Pulmonary artery endothelial cell (primary cell): ENCODE measurements at regions not wholly inside any gene's neighbourhood (a gene's known extent, or its start where the extent isn't known, plus 50 kb on each side); places are given as distances from the start of the nearest gene placed in this dataset.
"Not testable (repeated sequence)": the region's sequence is repeated elsewhere in the genome, so short reads cannot be mapped to it uniquely, and the experiment has no call there.

ENCODE experiments used
- DNase-seq: peaks from one replicate; pipeline ENCODE4 v3.0.0-alpha.2; 2011; ENCODE audit warnings: low read depth, low spot score

DNA sequence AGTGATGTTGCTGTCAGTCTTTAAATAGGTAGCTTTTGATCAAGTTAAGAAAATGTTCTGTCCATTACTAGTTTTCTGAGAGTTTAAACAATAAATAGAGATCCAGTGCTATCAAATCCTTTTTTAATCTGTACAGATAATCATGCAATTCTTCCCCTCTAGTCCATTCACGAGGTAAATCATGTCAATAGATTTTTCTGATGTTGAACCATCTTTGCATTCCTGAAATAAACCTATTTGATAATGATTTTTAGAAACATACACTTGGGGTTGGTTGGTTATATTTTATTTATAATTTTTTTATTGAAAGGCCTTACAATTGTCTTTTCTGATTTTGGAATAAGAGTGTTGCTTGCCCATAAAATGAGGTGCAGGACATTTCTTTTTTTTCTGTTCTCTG is 95.0 kb downstream of the FAM53A start:
- DNase-seq = no peak

DNA sequence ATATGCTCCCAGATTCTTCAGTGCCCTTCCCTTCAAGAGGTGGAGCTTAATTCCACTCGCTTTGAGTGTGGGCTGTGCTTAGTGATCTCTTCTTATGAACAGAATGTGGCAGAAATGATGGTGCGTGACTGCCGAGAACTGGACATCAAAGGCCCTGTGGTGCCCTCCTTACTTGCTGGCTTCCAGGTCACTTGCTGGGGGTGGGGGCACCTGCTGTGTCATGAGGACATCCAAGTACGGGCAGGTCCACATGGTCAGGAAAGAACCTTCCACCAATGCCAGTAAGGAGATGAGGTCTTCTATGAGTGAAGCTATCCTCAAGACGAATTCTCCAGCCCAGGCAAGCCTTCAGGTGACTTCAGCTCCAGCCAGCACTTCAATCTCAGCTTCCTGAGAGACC is 95.8 kb downstream of the FAM53A start:
- DNase-seq = no peak

DNA sequence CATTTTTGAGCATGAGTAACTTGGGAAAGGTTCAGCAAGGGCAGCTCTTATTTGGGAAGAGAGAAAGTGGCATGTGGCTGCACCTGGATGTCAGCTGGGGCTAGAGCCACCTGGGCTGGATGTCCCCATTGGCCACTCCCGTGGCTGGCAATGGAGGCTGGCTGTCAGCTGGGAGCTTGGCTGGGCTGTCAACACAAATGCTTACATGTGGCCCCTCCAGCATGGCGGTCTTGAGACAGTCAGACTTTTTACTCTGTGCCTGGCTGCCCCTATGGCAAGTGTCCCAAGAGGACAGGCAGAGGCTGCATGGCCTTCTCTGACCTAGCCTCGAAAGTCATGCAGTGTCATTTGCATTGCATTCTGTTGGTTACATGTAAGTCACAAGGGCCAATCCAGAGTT is 99.6 kb downstream of the FAM53A start:
- no peak for DNase-seq

DNA sequence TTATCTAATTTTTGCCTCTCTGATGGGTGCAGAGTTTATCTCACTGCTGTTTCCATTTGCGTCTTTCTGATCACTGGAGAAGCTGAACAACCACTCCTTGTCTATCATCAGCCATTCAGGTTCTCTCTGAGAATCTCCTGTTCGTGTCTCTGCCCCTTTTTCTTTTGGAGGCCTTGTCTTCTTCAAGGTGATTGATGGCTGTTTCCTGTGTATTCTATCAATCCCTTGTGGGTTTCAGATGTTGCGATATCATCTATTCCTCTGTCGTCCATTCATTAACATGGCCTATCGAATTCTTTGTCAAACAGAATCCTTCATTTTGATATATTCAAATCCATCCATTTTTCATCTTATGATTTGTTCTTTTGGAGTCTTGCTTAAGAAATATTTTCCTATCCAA is 100.3 kb downstream of the FAM53A start:
- no peak for DNase-seq

DNA sequence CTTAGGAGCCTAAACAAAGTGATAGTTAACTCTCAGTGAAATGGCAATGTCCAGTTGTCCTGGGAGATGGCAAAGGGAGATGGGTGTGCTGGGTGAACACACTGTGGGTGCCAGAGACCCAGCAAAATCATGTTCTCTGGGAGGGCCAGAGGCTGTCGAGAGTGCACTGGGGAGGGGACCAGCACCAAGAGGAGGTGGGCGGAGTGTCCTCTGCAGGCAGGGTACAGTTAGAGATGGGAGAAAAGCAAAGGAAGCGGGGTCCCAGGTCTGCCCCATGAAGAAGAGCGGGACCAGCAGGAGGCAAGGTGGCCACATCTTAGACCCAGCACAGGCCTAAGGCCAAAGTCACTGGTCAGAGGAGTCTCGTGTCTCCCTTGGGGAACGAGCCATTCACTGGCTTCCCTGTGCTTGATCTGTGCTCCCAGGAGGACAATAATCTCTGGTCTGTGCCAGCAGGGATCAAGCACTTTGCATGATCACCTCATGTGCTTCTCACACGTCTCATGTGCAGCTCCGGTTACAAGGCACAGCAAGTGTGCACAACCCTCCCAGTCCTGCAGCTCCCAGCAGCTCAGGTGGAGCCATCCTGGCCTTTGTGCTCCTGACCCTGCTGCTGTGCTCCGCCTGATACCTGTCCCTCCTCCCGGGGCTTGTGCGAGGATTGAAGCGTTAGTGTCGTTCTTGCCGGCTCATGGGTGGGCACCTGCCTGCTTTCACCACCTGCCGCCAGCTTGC is 100.9 kb downstream of the FAM53A start:
- DNase-seq = no peak

DNA sequence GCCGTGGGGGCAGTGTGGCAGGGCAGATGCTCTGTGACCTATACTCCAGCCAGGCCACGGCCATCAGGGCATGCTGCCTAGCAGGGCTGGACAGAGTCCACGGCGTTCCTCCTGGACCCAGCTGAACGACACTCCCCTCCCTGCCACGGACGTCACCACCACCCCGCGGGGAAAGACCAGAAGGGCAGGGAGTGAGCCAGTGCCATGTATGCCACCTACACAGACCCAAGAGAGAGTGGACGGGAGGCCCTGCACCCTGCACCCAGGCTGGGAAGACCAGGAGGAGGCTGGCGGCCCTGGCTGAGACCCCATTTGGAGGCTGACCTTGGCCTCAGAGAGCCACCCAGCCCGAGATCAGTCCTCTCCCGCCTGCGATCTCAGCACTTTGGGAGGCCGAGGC is 101.9 kb downstream of the FAM53A start:
- DNase-seq = no peak

DNA sequence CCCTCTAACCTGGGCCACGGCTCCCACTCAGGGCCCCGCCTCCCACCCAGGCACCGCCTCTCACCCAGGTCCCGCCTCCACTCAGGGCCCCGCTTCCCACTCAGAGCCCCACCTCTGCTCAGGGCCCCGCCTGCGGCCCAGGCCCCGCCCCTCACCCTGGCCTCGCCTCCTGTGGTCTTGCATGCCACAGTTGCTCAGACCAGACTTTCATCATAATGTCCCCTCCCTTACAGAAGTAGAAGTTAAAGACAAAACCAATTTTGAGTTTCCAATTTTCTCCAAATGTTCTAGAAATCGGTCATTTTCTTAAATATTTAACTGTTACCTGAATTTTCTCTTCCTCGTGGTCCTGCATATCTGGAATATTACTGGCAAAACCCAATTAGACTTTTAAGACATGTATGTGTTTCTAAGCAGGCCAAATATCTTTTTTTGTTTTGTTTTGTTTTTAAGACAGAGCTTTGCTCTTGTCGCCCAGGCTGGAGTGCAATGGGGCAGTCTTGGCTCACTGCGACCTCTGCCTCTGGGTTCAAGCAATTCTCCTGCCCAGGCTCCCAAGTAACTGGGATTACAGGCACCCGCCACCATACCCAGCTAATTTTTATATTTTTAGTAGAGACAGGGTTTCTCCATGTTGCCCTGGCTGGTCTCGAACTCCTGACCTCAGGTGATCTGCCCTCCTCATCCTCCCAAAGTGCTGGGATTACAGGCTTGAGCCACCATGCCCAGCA is 102.8 kb downstream of the FAM53A start:
- peak; percentile 41 for DNase-seq

DNA sequence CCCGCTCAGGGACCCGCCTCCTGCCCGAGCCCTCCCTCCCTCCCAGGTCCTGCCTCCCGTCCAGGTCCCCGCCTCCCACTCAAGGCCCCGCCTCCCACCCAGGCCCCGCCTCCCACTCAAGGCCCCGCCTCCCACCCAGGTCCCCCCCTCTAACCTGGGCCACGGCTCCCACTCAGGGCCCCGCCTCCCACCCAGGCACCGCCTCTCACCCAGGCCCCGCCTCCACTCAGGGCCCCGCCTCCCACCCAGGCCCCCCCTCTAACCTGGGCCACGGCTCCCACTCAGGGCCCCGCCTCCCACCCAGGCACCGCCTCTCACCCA is 103.5 kb downstream of the FAM53A start:
- not testable (repeated sequence) for DNase-seq

DNA sequence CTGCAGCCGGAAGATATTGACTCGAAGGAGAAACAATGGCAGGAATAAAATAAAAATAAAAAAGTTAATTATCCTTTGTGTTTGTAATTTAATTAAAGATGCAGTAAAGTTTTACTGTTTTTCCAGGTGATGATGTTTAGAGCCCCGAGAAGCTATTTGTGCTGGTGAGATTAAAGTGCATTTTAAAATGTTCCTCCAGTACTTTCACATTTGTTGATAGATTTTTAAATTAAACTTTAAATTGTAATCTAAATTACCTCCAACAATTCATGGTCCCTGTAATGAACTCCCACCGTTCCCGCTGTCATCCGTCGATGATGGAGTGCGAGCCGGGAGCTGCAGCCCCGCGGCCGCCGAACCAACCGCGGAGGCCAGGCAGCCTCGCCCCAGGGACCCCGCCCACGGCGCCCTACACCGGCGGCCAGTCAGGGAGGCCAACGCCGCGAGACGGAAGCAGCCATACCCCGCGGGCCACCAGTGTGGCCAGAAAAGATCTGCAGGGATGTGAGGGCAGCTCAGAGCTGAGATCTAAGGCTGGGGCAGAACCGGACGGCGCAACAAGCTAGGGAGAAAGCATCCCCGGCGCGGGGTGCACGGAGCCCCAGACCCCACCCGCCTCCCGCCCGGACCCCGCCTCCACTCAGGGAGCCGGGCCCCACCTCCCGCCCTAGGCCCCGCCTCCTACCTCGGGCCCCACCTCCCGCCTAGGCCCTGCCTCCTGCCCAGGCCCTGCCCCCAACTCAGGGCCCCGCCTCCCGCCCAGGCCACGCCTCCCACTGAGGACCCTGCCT is 104.0 kb downstream of the FAM53A start:
- peak; percentile 75 for DNase-seq

DNA sequence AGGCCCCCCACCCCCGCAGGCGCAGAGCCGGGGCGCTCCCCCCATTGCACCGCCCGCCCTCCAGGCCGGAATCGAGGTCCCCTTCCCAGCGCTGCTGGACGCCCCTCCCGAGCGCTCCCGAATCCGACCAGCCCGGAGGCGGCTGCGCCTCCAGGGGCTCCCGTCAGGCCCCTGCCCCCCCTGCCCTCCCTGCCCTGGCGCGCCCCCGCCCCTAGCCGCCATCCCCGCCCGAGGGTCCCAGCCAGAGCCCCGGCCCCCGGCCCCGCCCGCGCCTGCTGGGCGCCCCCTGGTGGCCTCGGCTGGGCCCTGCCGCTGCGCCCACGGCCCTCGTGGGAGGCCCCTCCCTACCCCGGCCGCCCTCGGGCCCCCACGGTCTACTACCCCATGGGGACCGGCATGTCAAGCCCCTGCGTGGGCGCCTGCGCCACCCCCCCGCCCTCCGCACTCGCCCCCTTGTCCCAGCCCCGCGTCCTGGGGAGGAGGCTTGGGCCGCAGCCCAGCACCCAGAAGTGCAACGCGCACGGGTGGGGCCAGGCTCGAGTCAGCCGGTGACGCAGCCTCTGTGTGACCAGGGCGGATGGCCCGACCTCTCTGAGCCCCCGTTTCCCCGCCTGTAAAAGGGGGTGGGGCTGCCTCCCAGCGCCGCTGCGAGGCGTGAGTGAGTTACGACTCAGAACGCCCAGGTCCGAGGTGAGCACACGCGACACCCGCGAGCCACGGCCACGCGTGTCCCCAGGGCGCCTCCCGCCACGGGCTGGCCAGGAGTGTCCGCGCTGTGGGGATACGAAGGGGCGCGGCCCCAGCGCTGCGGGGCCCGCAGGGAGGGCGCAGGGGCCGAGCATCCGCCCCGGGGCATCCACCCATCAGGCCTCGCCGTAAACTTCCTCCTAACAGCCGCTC is 104.9 kb downstream of the FAM53A start:
- DNase-seq = no peak

DNA sequence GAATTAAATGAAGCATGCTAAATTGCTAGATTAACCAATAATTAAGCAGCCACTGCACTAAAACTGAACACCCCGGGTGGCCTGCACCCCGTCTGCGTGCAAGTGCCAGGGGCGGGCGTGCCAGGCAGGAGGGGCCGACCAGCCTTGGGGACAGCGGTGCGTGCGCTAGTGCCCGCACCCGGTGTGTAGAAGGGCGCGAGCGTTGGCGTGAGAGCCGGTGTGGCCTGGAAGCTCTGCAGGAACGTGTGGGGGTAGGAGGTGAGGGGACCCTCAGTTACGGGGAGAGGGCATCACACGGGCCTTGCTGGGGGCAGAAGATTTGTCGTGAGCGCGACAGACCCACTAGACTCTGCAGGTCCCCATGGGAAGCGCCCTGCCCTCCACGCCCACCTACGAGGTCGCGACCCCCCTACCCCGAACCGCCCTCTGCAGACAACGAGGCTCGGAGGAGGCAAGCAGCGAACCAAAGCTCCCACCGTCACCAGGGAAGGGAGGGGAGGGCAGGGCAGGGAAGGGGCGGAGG is 105.8 kb downstream of the FAM53A start:
- DNase-seq = no peak

DNA sequence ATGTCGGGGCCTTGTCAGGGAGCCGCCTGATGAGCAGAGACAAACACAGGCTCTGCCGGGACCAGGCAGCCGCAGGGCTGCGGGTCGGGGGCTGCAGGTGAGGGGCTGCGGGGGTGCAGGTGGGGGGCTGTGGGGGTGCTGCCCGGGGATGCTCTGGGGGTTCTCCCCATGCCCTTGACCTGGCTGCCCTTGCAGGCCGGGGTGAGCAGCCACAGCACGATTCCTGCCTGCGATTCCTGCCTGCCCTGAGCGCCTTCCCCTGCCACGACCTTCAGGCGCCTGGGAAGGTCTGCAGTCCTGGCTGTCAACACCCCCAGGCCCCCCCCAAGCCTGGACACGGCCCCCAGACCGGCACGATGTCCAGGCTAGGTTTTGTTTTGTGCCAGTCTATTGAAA is 106.3 kb downstream of the FAM53A start:
- no peak for DNase-seq

DNA sequence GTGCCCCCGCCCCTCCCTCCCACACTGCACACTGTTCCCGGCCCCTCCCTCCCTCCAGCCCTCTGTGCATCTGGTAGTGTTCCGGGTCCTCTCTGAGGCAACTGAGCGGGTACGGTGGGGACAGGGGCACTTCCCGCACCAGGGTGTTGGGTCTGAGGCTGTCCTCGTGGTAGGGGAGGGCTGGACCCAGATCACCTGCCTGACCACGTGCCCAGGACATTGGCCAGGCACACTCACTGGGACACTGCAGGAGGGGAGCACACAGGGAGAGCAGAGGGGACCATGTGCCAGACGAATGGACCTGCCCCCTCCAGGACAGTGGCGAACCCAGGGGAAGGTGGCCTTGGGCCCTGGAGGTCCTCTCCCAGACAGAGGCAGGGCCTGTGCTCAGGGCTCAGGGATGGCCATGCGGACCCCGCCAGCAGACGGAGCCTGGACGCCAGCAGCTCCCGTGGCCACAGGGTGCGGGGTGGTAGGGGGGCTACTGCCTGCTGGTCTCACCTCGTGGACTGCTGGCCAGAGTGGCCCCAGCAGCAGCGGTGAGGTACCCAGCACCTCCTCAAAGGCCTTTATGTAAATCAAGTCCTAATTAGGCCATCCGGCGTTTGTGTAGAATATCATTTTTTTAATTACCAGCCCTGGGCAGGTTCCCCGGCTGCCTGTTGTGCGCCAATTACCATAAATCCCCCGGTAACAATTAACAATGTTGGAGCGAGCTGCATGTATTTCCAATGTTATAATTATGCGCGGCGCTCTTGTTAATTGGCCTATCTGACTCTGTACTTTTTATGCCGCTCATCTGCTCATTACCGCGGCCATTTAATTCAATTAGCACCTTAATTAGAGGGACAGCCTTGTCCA is 106.9 kb downstream of the FAM53A start:
- DNase-seq = no peak

DNA sequence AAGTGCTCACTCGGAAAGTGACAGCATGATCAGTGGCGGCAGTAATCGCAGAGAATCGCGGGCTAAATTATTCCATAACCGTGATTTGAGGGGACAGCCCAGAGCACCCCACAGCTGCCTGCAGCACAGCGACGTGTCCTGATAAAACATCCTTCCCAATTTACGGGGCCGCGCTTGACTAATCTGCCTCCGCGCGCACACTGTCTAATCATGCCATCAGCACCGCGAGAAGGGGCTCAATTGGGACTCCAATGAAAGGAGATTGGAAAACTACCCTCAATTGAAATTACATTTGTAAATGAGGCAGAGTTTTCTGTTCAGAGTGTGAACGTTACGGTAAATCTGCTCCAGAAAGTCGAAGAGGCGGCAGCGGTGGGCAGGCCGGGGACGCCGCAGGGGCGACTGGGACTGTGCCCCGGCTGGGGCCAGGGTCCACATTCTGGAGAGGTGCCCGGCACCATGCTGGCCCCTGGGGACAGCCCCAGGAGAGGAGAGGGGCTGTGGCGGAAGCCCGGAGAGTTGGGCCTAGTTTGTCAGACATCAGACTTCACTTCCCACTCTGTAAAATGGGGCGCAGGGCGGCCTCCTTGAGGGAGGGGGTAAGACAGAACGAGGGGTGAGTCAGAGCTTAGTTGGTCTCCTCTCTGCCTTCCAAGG is 107.7 kb downstream of the FAM53A start:
- DNase-seq = no peak

DNA sequence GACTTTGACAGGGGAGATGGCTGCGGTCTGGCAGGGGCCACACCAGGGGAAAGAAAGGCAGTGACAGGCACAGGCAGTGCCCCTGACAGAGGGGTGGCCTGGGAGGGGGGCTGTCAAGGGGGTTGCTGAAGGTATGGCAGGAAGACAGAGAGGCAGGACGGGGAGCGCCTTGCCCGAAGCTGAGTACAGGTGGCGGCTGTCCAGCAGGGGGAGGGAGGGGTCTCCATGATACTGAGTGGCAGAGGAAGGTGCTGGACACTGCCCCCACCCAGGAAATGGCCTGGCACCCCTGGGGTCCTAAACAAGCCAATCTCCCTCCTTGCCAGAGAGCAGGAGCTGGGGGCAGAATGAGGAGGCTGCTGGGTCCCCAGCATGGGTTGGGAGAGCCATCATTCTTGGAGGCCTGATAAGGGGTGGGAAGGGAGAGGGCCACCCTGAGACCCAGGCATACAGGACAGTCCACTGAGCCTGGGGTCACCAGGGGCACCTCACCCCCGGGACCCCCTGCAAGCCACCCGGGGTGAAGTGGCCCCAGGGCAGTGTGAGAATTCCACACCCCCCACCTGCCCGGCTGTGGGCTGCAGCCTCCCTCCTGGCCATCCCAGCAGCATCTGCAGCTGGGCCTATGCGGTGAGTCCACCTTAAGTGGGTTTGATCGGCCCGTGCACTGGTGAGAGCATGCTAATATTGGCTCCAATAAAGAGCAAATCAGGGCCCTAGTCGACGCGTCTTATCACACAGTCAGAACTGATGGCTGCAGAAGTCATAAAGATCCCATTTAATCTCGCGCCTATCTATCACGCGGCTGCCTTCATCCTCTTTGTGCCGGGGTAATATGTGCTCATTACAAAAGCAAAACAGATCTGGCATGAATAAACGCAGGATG is 108.5 kb downstream of the FAM53A start:
- DNase-seq = no peak

DNA sequence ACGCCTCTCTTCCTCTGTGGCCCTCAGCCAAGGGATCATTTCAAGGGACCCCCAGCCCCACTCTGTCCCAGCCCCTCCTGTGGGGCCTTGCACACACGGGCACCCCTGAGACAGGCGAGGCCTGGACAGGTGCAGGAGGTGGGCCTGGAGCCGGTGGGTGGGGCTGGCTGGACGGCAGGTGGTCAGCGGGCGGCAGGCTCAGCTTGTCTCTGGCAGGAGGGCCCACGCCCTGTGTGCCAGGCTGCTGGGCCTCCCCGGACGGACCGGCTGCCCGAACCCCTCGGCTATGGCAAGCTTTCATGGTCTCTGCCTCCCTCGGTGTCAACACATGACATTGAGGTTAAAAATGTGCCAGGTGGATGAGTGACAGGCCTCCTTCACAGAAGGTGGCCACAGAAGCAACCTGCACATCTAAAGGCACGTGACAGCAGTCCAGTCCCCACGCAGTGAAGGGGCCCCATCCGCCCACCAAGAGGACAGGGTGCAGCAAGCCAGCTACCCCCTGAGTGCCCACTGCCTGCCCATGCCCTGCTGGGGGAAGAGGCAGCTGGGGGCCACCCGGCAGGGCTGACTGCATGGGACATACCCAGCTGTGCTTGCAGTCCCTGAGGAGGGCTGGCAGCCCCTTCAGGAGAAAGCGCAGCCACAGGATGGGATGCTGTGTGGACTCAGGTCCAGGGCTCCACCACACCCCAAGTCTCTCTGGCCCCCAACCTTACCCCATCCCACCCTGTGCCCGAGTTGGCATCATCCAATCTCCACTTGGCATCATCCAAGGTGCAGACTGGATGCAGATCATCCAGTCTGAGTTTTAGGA is 109.3 kb downstream of the FAM53A start:
- no peak for DNase-seq

DNA sequence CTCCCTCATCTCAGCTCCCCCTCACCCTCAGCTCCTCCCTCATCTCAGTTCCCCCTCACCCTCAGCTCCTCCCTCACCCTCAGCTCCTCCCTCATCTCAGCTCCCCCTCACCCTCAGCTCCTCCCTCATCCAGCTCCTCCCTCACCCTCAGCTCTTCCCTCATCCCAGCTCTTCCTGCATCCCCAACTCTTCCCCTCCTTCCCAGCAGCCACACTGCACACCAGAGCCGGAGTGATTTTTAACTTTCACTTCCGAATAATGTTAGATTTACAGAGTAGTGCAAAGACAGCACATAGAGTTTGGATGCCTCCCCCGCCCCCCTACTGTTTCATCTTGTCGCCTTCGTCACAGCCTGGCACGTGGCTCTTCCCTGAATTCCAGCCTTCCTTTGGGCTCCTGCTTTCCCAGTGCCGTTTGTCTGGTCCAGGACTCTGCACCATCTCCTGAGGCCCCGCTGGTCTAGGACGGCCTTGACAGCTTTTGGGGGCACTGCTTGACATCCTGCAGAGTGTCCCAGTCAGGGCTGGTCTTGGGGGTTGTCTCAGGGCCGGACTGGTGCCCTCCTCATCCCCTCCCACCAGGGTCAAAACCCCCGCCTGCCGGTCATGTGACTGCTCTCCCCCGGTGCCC is 110.2 kb downstream of the FAM53A start:
- DNase-seq = no peak
